GM18499 (cell line): ENCODE measurements at regions not wholly inside any gene's neighbourhood (a gene's known extent, or its start where the extent isn't known, plus 50 kb on each side); places are given as distances from the start of the nearest gene placed in this dataset.
"Not testable (repeated sequence)": the region's sequence is repeated elsewhere in the genome, so short reads cannot be mapped to it uniquely, and the experiment has no call there.

Experiments used
- ATAC-seq: cut with Tn5 transposase; IDR thresholded peaks from one replicate; pipeline ENCODE4 v1.9.1; 2021; ENCODE audit warnings: moderate number of reproducible peaks; ENCODE audit not compliant: insufficient read depth, unreplicated experiment

DNA sequence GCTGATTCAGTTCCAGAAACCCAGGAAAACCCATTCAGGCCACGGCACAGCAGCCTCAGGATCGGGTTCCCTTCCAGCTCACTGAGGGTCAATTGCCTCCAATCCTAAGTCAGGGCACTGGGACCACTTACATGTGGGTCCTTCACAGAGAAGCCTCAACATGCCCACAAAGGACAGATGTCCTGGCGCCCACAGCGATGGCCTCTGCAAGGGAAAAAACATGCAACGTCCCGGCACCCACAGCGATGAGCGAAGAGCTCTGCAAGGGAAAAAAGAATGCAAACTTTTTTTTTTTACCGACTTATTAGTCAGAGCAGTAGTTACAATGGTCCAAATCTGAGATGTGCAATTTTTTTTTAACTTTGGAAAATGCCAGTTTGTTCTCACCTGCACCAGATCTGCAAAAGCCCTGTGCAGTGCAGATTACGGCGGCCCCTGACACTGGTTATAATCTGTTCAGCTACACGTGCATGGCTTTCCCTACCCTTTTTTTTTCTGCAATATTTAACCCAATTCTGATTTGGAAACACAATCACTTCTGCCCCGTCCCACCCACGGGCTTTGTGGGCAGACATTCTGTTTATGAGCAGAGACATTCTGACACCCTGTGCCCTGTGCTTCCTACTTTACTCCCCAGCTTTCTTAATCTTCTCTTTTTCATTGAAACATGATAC, 159.3 kb upstream of the SALL3 start:
- no peak for ATAC-seq

DNA sequence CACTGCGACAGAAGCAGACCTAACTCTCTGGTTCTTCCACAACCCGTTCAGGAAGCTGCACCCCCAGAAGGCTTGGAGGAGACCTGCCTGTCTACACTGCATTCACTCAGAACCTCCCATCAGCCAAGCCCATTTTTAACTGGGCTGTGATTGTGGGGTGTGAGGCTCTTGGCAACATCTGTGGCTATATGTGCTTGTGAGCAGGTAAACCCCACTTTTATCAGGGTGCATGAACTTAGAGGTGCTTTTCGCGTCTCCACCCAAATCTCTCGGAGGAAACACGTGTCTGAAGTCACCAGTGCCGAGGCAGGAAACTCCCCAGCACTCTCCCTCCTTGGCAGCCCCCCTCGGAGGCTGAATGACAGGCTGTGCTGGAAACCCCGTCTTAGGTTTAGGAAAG, 158.2 kb upstream of the SALL3 start:
- ATAC-seq: no peak

GRCh38 chr18:78822171-78822948, 157.3 kb upstream of the SALL3 start:
- ATAC-seq: no peak

DNA sequence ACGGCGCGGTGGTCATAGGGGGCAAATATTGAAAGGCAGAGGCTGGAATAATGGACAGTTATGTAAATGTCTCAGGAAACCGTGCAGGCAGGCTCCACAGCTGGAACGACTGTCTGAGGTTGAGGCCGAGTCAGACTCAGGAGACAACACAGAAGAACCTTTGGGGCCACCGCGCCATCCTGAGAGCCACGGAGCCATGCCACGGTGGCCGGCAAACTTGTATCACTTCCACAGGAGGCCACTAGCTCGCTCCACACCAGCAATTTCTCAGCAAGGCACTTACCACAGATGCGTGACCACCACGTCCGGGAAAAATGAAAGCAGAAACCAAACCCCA, 156.7 kb upstream of the SALL3 start:
- no peak for ATAC-seq

GRCh38 chr18:78825168-78825567, 154.4 kb upstream of the SALL3 start:
- no peak for ATAC-seq

- no peak for ATAC-seq
These were observed 153.0 kb upstream of the SALL3 start for GRCh38 chr18:78826631-78827030.

DNA sequence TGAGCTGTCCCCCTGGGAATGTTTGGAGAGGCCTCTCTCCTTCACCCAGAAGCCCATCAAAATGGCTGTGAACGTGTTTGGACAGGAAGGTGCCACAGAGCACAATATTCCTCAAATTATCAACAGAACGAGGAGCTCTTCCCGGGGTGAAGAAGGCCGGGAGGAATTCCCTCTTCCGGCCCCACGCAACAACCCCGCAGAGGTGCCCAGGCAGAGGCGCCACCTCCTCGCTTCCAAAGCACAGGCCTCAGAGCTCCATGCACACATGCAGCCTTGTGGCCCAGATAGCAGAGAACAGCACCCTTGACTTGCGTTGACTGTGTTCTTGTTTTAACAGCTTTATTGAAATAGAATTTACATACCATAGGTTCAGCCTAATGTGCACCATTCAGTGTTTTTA, 152.5 kb upstream of the SALL3 start:
- ATAC-seq: no peak

DNA sequence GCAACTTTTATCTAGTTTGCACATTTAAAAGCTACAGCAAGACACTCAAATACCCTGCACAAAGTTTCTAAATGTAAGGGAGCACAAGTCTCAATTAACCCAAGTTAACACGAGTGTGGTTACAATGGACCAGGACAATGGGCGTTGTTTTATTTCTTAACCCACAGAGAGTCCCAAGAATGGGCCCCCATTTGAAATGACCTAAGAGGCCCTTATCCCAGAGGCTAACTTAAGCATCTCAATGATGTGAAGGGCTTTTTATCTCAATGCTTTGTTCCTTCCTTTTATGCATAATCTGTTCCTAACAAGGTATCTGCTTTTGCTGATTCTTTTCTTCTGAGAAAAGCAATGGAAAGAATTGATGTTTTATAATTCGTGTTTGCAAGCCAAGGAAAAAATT, 151.5 kb upstream of the SALL3 start:
- no peak for ATAC-seq

DNA sequence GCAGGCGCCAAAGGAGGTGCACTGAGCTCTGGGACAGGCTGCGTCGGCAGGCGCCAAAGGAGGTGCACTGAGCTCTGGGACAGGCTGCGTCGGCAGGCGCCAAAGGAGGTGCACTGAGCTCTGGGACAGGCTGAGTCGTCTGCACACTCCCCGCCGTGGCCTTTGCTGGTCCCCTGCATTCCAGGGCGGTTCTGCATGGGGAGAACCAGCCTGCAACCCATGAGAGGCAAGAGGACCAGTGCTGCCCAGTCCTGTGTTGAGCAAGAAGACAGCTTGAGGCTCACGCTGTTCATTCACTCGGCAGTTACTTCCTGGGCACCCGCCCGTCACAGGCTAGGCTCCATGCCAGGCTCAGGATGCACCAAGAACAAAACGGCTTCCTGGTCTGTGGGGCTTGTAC, 150.6 kb upstream of the SALL3 start:
- not testable (repeated sequence) for ATAC-seq

DNA sequence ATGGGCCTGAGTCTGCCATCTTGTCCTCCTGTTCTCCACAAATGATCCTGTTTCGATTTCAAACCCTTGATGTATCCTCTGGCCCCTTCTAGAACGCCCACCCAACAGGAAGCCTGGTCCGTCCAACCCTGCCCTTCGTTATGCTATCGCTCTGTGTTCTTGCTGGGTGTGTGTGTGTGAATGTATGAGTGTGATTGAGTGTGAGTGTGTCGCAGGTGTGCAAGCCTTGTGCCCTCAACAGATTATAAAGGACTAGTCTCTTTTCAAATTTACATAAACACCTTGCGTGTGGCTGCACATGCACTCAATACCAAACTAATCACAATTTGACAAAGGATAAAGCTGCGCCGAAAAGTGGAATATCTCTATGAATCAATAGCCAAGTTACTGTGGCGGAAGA, 149.5 kb upstream of the SALL3 start:
- ATAC-seq: no peak

DNA sequence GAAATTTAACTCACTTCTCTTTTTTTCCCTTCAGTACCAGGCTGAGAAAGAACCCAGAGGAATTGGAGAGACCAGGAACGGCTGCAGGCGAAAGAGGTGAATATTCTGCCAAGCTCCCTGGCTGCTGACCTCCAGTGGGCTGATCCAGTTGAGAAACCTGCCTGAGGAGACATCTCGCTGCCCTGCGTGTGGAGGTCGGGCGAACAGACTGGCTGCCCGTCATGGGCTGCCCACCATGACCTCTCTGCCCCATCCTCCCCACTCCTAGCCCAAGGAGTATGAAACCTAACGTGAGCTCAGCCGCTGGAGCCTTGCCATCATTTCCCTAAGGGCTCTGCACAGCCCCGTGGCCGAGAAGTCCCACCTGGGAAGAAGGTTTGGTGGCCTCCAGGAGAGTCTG, 148.8 kb upstream of the SALL3 start:
- ATAC-seq: no peak

DNA sequence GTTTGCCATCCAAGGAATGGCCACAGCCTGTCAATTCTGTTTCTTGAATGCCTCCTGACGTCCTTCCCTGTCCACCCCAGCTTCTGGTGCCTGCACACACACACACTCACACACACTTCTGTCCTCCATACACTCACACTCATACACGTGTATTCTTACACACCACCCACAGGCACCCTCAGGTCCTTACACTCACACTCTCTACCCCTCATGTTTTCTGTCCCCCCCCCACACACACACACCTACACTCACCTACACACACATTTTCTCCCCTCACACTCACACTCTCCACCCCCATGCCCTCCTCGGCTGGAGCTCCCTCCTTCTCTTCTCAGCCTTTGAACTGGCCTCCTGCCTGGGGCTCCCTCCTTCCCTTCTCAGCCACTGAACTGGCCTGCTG, 148.0 kb upstream of the SALL3 start:
- ATAC-seq: no peak

GRCh38 chr18:78833833-78834232, 145.8 kb upstream of the SALL3 start:
- no peak for ATAC-seq

DNA sequence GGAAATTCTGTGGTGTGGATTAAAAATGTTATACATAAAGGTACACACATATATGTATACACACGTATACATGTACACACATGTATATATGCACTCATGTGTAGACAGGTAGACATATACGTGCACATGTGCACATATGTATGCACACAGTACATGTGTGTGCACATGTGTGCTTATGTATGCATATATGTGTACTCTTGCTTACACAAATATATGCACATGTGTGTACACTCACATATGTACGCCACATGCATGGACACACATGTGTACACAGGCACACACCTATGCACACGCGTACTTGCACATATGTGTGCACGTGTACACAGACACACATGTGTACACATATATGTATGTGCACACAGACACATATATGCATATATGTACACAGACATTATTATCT, 142.8 kb upstream of the SALL3 start:
- ATAC-seq: no peak

- ATAC-seq: no peak
These were observed 141.9 kb upstream of the SALL3 start for GRCh38 chr18:78837754-78838153.

DNA sequence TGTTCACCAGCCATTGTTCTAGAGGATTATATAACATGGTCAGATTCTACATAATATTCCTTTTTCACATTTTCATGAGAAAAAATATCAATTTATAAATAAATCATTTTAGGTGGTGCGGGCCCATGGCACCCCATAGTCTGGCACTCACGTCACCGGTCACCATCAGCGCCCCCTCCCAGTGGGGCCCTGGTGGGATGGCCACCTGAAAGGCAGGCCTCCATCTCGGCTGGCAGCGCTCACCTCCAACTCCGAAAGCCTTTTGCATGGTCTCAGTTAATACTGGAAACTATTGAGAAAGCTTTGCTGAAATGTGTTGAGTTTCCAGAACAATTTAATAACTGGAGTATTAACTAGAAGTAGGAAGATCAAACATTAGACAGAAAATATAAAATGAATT, 141.4 kb upstream of the SALL3 start:
- ATAC-seq: no peak

- ATAC-seq: no peak
These were observed 130.6 kb upstream of the SALL3 start for GRCh38 chr18:78849046-78849445.

DNA sequence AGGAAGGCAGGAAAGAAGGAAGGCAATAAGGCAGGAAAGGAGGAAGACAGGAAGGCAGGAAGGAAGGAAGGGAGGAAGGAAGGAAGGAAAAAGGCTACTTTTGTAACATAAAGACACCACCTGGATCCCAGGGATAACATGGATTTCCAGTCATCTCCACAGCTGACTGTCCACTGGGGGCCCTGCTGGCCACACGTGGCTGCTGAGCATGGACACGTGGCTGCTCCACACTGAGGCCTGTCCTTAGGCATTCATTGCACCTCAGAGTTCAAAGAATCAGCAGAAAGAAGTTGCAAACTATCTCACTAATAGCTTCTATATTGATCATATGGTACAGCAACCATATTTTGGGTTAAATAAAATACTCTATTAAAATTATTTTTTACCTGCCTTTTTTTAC, 130.2 kb upstream of the SALL3 start:
- no peak for ATAC-seq

GRCh38 chr18:78853341-78853740, 126.3 kb upstream of the SALL3 start:
- ATAC-seq: no peak

DNA sequence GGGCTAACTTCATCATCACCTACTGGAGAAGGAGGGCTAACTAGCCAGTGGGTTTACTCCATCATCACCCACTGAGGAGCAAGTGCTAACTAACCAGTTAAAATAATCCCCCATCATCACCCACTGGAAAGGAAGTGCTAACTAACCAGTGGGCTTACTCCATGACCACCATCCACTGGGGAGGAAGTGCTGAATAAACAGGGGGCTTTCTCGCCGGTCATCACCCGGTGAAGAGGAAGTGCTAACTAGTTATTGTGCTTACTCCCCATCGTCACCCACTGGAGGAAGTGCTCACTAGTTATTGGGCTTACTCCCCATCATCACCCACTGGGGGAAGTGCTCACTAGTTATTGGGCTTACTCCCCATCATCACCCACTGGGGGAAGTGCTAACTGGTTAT, 124.4 kb upstream of the SALL3 start:
- no peak for ATAC-seq

- no peak for ATAC-seq
These were observed 122.9 kb upstream of the SALL3 start for GRCh38 chr18:78856569-78857313.
